ENCODE measurements at regions not wholly inside any gene's neighbourhood (a gene's known extent, or its start where the extent isn't known, plus 50 kb on each side); places are given as distances from the start of the nearest gene placed in this dataset.

GRCh38 chr5:118022062-118022461, 966.3 kb downstream of the DTWD2 start:
- no peak for TF ChIP-seq CTCF (IDR thresholded peaks at IDR 0.05)
- TF ChIP-seq POLR2A (IDR thresholded peaks at IDR 0.05), result no peak
